IMR-90 (cell line): ENCODE measurements at regions not wholly inside any gene's neighbourhood (a gene's known extent, or its start where the extent isn't known, plus 50 kb on each side); places are given as distances from the start of the nearest gene placed in this dataset.

ENCODE experiments used
- ATAC-seq: fragments of 200-7000 bp; cut with Tn5 transposase; 2 replicates; pipeline ENCODE4 v1.9.1; 2020; ENCODE audit warnings: low read depth, mild to moderate bottlenecking, moderate library complexity
- BruUV-seq: library from RNA; stranded (reverse); fragments of 400-500 nt; replicated peaks from 2 replicates; lab custom pipeline; 2021; lab: Mats Ljungman, UMichigan
- CTCF ChIA-PET: fragments of 300-600 bp; formaldehyde crosslinking; extraction: SDS; loops from one replicate; lab custom pipeline; 2021; ENCODE audit warnings: antibody characterized with exemption; lab: Yijun Ruan, JAX
- POLR2A ChIA-PET: fragments of 300-600 bp; sonication (Branson Sonifier 250); formaldehyde crosslinking; loops from one replicate; lab custom pipeline; 2022; ENCODE audit warnings: antibody characterized with exemption; ENCODE audit not compliant: unreplicated experiment; lab: Charles Lee
- DNase-seq: peaks from one replicate; pipeline ENCODE4 v3.0.0; 2013
- H2AFZ ChIP-seq: replicated peaks from 2 replicates; pipeline ENCODE3; 2013; ENCODE audit warnings: low read length, mild to moderate bottlenecking; ENCODE audit not compliant: poor library complexity
- H2AK5ac ChIP-seq: 2 replicates; pipeline ENCODE4 v1.6.1; 2013; ENCODE audit warnings: low read depth, low read length, inconsistent platforms
- H2AK9ac ChIP-seq: replicated peaks from 2 replicates; pipeline ENCODE3; 2013; ENCODE audit warnings: mild to moderate bottlenecking, low read depth, low read length, moderate library complexity; ENCODE audit not compliant: poor library complexity
- H2BK120ac ChIP-seq: 2 replicates; pipeline ENCODE4 v1.6.1; 2013; ENCODE audit warnings: low read depth, low read length, inconsistent platforms
- H2BK15ac ChIP-seq: 3 replicates; pipeline ENCODE4 v1.6.1; 2013; ENCODE audit warnings: low read depth, low read length, inconsistent platforms
- H2BK20ac ChIP-seq: 2 replicates; pipeline ENCODE4 v1.6.1; 2013; ENCODE audit warnings: low read depth, mild to moderate bottlenecking, inconsistent platforms, low read length, moderate library complexity
- H2BK5ac ChIP-seq: 2 replicates; pipeline ENCODE4 v1.6.1; 2013; ENCODE audit warnings: mild to moderate bottlenecking, low read depth, low read length, inconsistent platforms; ENCODE audit not compliant: poor library complexity, severe bottlenecking
- H3K14ac ChIP-seq: replicated peaks from 2 replicates; pipeline ENCODE4 v1.6.1; 2013; ENCODE audit warnings: low read depth, low read length, inconsistent platforms
- H3K18ac ChIP-seq: 2 replicates; pipeline ENCODE4 v1.6.1; 2013; ENCODE audit warnings: low read depth, low read length, control low read depth
- H3K23ac ChIP-seq: 2 replicates; pipeline ENCODE4 v1.6.1; 2013; ENCODE audit warnings: low read depth, low read length, inconsistent platforms
- H3K27ac ChIP-seq: 2 replicates; pipeline ENCODE4 v1.5.1; 2013; ENCODE audit warnings: mild to moderate bottlenecking, control low read depth, low read length; ENCODE audit not compliant: insufficient read depth
- H3K27me3 ChIP-seq: 2 replicates; pipeline ENCODE4 v1.6.1; 2013; ENCODE audit warnings: low read length; ENCODE audit not compliant: control insufficient read depth, insufficient read depth
- H3K36me3 ChIP-seq: 2 replicates; pipeline ENCODE4 v1.6.1; 2013; ENCODE audit warnings: low read length, mixed read lengths; ENCODE audit not compliant: control insufficient read depth, insufficient read depth
- H3K4ac ChIP-seq: 2 replicates; pipeline ENCODE4 v1.6.1; 2013; ENCODE audit warnings: low read depth, low read length, inconsistent platforms
- H3K4me1 ChIP-seq: 2 replicates; pipeline ENCODE4 v1.6.1; 2013; ENCODE audit warnings: low read length, mixed read lengths; ENCODE audit not compliant: control insufficient read depth, insufficient read depth
- H3K4me2 ChIP-seq: 2 replicates; pipeline ENCODE4 v1.6.1; 2013; ENCODE audit warnings: low read depth, mild to moderate bottlenecking, control low read depth, low read length, moderate library complexity
- H3K4me3 ChIP-seq: 2 replicates; pipeline ENCODE4 v1.5.1; 2013; ENCODE audit warnings: low read depth, mild to moderate bottlenecking, control low read depth, low read length, moderate library complexity; ENCODE audit not compliant: insufficient read depth
- H3K56ac ChIP-seq: 2 replicates; pipeline ENCODE4 v1.6.1; 2013; ENCODE audit warnings: low read length, inconsistent platforms; ENCODE audit not compliant: insufficient read depth; ENCODE audit errors: extremely low read depth
- H3K79me1 ChIP-seq, 2 experiments: 2 replicates each; pipeline ENCODE4 v1.6.1; 2013; ENCODE audit warnings: low read length in 2 of 2, inconsistent platforms in 1 of 2, low read depth in 1 of 2
- H3K9ac ChIP-seq: 2 replicates; pipeline ENCODE4 v1.6.1; 2013; ENCODE audit warnings: low read depth, low read length, control low read depth
- H3K9me1 ChIP-seq: 2 replicates; pipeline ENCODE4 v1.6.1; 2013; ENCODE audit warnings: low read length, inconsistent platforms; ENCODE audit not compliant: insufficient read depth
- H3K9me3 ChIP-seq: 2 replicates; pipeline ENCODE4 v1.6.1; 2013; ENCODE audit warnings: low read length; ENCODE audit not compliant: control insufficient read depth, insufficient read depth
- H4K20me1 ChIP-seq: 2 replicates; pipeline ENCODE4 v1.6.1; 2013; ENCODE audit warnings: low read length, inconsistent platforms; ENCODE audit not compliant: insufficient read depth
- H4K5ac ChIP-seq: 2 replicates; pipeline ENCODE4 v1.6.1; 2013; ENCODE audit warnings: mild to moderate bottlenecking, low read depth, low read length, control low read depth
- H4K8ac ChIP-seq, 2 experiments: 2 replicates each; pipeline ENCODE4 v1.6.1; 2013; ENCODE audit warnings: low read depth in 2 of 2, low read length in 2 of 2, control low read depth in 1 of 2, inconsistent platforms in 1 of 2
- H4K91ac ChIP-seq: 2 replicates; pipeline ENCODE4 v1.6.1; 2013; ENCODE audit warnings: low read depth, low read length, inconsistent platforms; ENCODE audit not compliant: insufficient read depth
- BHLHE40 ChIP-seq: fragments of 150-350 bp; IDR thresholded peaks from 2 replicates; pipeline ENCODE4 v1.6.1; 2016; ENCODE audit warnings: mild to moderate bottlenecking, low read depth, low read length
- CHD1 ChIP-seq: IDR thresholded peaks from 2 replicates; pipeline ENCODE4 v1.6.1; 2012; ENCODE audit warnings: low read depth, low read length, improper control_type of control experiment
- FOS ChIP-seq: fragments of 150-350 bp; IDR thresholded peaks from 2 replicates; pipeline ENCODE4 v1.6.1; 2016; ENCODE audit warnings: low read depth, low read length
- POLR2A ChIP-seq: IDR thresholded peaks from 2 replicates; pipeline ENCODE4 v1.6.1; 2012; ENCODE audit warnings: mild to moderate bottlenecking, low read depth, low read length
- RCOR1 ChIP-seq: IDR thresholded peaks from 2 replicates; pipeline ENCODE4 v1.6.1; 2012; ENCODE audit warnings: mild to moderate bottlenecking, low read length, improper control_type of control experiment; ENCODE audit not compliant: insufficient replicate concordance
- USF2 ChIP-seq: fragments of 150-350 bp; IDR thresholded peaks from 2 replicates; pipeline ENCODE4 v1.6.1; 2017; ENCODE audit warnings: mild to moderate bottlenecking, antibody characterized with exemption, low read length, low read depth
- WGBS, 2 experiments: methylation state at CpG; one replicate each; pipeline versions ENCODE4 v1.1.5 to v1.1.7; 2013; ENCODE audit warnings: missing lambda C conversion rate in 2 of 2; ENCODE audit not compliant: insufficient read length in 1 of 2; ENCODE audit errors: extremely low coverage in 2 of 2; 5-methylcytosine and 5-hydroxymethylcytosine counted together
- dilution Hi-C: fragments of 300-500 bp; cut with HindIII; formaldehyde crosslinking; loops from one replicate; pipeline ENCODE4 v1.14.3; 2018; ENCODE audit warnings: low sequenced_read_pairs; ENCODE audit not compliant: unreplicated experiment
- in situ Hi-C: fragments of 300-500 bp; cut with MboI; formaldehyde crosslinking; loops from 3 replicates; pipeline ENCODE4 v1.14.3; 2019; ENCODE audit warnings: low sequenced_read_pairs, inconsistent platforms, mixed read lengths
- intact Hi-C: fragments of 100-400 bp; cut with micrococcal nuclease; formaldehyde crosslinking; loops from 2 replicates; pipeline ENCODE4 v1.10.0; 2022
- TF ChIP-seq, protein P1 (sequence below): fragments of 150-350 bp; IDR thresholded peaks from 2 replicates; pipeline ENCODE4 v1.6.1; 2016; ENCODE audit warnings: low read depth, mild to moderate bottlenecking, low read length, moderate library complexity, borderline replicate concordance

DNA sequence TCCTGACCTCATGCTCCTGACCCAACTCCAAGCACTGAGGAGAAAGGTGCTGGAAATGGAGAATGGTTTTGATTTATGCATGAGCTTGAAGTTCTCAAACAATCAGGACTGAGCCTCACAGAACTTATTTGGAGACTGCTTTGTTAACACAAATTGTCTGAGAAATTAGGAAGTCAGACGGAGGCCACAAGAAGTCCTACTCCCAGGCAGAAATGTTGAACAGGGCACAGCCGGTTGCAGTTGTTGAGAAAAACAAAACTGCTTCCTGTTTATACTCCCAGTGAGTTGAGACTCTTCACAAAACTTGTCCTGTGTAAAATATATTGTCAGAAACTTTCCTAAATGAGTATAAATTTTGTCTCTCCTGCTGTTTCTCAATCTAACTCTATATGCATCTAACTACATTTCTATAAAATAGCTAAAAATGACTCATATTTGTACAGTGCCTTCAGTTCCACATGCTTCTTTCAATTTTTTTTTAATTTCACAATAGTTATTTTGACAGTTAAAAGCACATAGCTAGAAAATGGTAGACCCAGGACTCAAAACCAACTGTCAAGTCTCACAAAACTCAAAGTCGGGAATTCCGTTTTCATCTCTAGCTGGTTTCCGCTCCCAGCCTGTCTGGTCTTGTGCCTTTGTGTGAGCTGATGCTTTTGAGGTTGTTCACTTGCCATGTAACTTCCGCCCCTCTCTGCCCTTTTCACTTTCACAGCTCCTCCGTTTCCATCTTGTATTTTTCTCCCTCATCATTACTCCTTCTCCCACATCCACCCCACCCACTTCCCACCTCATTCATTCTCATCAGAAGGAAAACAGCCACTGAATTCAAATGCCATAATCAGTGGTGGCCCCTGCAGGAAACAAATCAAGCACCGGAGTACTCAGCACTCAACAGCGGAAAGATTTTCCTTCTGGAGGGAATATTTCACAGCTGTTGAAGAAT is 215.0 kb downstream of the SUCLG1 start:
- TF ChIP-seq CHD1 (no peak), USF2 (no peak), BHLHE40 (no peak), FOS (no peak), RCOR1 (no peak), POLR2A (no peak)
- TF ChIP-seq, protein P1, sequence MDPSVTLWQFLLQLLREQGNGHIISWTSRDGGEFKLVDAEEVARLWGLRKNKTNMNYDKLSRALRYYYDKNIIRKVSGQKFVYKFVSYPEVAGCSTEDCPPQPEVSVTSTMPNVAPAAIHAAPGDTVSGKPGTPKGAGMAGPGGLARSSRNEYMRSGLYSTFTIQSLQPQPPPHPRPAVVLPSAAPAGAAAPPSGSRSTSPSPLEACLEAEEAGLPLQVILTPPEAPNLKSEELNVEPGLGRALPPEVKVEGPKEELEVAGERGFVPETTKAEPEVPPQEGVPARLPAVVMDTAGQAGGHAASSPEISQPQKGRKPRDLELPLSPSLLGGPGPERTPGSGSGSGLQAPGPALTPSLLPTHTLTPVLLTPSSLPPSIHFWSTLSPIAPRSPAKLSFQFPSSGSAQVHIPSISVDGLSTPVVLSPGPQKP = no peak
- peaks cover 3% of the 10 kb centered on the region for H3K27me3 ChIP-seq
- H3K9me1 ChIP-seq = no peaks in the 10 kb centered on the region
- DNase-seq (no peak), ATAC-seq (no peak)
- H4K5ac ChIP-seq = no peak overlapping the region
- no peak overlapping the region for H3K18ac ChIP-seq
- H2BK20ac ChIP-seq = no peak overlapping the region
- no peak overlapping the region for H3K4me2 ChIP-seq
- no TSS peak for BruUV-seq
- no peaks in the 10 kb centered on the region for H3K9me3 ChIP-seq
- no peak overlapping the region for H3K23ac ChIP-seq
- no peak overlapping the region for H4K91ac ChIP-seq
- CTCF ChIA-PET = no interaction called here
- no peak overlapping the region for H3K56ac ChIP-seq
- H2AK9ac ChIP-seq = no peak overlapping the region
- no peak overlapping the region for H3K14ac ChIP-seq
- H2AK5ac ChIP-seq = no peak overlapping the region
- dilution Hi-C loops (no loop called here), intact Hi-C loops (no loop called here), in situ Hi-C loops (no loop called here)
- H3K9ac ChIP-seq = no peak overlapping the region
- no peak overlapping the region for H2BK5ac ChIP-seq
- no peak overlapping the region for H3K27ac ChIP-seq
- H3K4me1 ChIP-seq = no peaks in the 10 kb centered on the region
- no peak overlapping the region for H4K8ac ChIP-seq
- no peak overlapping the region for H2AFZ ChIP-seq
- H2BK120ac ChIP-seq = no peak overlapping the region
- no peak overlapping the region for H3K4me3 ChIP-seq
- no peaks in the 10 kb centered on the region for H3K79me1 ChIP-seq
- no peak overlapping the region for H2BK15ac ChIP-seq
- no peaks in the 10 kb centered on the region for H3K36me3 ChIP-seq
- H4K20me1 ChIP-seq = no peaks in the 10 kb centered on the region
- WGBS, 2 experiments = 10 to 100% methylated on average over 1 to 2 of the region's 9 CpGs
- POLR2A ChIA-PET = no interaction called here
- H3K4ac ChIP-seq = no peak overlapping the region
